HG03280 (cell line): ENCODE measurements at regions not wholly inside any gene's neighbourhood (a gene's known extent, or its start where the extent isn't known, plus 50 kb on each side); places are given as distances from the start of the nearest gene placed in this dataset.
"Not testable (repeated sequence)": the region's sequence is repeated elsewhere in the genome, so short reads cannot be mapped to it uniquely, and the experiment has no call there.

Experiments
- ATAC-seq: cut with Tn5 transposase; IDR thresholded peaks from one replicate; pipeline ENCODE4 v1.9.1; 2021; ENCODE audit warnings: mild to moderate bottlenecking, moderate library complexity; ENCODE audit not compliant: unreplicated experiment

DNA sequence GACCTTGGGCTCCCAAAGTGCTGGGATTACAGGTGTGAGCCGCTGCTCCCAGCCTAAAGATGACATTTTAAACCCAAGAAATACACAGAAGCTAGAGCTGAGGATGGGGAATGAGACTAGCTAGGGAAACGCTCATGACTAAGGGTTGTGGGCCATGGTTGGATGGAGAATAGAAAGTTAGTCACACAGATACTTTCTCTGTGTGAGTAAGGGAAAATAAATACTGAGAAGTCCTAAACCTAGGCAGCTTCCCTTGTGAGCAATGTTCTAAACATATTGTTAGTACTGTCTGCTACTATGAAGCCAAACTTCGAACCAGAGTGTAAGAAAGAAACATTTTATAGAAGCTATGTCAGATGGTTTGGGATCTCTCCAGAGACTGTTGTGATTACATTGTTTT lies 304.8 kb upstream of the STAC start:
- ATAC-seq = no peak

DNA sequence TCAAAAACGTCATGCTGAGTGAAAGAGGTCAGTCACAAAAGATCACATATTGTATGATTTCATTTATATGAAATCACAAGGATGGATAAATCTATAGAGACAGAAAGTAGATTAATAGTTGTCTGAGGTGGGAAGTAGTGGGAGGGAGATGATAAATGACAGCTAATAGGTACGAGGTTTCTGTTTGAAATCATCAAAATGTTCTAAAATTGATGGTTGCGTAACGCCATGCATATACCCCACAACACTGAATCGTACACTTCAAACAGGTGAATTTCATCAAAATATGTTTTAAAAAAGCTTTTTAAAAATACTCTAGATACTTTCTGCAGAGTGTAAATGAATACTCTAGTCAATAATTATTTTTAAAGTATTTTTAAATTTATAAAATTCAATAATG lies 303.0 kb upstream of the STAC start:
- ATAC-seq = no peak

DNA sequence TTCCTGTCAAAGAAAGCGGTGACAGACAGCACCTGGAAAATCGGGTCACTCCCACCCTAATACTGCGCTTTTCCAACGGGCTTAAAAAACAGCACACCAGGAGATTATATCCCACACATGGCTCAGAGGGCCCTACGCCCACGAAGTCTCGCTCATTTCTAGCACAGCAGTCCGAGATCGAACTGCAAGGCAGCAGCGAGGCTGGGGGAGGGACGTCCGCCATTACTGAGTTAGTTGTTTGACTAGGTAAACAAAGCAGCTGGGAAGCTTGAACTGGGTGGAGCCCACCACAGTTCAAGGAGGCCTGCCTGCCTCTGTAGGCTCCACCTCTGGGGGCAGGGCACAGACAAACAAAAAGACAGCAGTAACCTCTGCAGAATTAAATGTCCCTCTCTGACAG lies 297.3 kb upstream of the STAC start:
- ATAC-seq = not testable (repeated sequence)

DNA sequence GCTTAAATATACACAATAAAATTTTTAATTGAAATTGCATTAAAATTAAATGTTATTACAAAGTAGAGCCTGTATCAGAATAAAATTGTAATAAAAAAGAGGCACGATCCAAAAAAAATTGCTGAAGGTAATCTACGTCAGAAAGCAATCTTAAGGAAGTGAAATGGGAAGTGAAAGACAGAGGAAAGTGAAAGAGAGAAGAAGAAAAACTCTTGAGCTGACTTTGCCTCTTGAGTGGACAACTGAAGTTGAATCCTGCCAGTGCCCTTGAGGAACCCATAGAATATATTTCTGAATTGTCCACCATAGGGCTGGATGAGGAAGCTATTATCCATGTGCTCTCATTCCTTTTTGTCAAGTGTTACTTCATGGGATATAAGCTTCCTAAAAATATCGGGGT lies 285.1 kb upstream of the STAC start:
- no peak for ATAC-seq

- ATAC-seq = no peak
These were observed 283.1 kb upstream of the STAC start for GRCh38 chr3:36097209-36097608.

DNA sequence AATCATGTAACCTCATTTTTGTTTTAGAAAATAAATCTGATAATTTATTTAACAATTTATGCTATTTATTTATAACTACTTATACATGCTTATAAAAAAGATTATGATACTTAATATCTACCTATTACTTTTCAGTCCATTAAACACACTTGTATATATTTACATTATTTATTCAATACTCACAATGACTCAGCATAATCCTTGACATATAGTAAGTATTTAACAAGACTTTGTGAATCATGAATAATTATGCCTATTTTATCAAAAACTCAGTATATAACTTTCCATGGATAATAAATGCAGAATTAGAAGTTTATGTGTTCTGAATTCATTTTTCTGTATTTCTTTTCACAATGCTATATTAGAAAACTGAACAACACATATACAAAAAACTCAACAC lies 266.0 kb upstream of the STAC start:
- ATAC-seq = no peak

- ATAC-seq = no peak
These were observed 256.0 kb upstream of the STAC start for GRCh38 chr3:36124118-36124796.

- ATAC-seq = no peak
These were observed 248.1 kb upstream of the STAC start for GRCh38 chr3:36132214-36132613.

- ATAC-seq = no peak
These were observed 244.4 kb upstream of the STAC start for GRCh38 chr3:36135863-36136262.

DNA sequence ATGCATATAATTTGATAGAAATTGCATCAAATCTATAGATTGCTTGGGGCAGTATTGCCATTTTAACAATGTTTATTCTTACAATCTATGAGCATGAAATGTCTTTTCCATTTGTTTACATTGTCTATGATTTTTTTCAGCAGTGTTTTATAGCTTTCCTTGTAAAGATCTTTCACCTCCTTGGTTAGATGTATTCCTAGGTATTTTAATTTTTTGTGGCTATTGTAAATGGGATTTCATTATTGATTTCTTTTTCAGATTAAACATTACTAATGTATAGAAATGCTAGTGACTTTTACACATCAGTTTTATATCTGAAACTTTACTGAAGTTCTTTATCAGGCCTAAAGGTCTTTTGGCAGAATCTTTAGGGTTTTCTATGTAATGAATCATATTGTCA lies 237.6 kb upstream of the STAC start:
- no peak for ATAC-seq

DNA sequence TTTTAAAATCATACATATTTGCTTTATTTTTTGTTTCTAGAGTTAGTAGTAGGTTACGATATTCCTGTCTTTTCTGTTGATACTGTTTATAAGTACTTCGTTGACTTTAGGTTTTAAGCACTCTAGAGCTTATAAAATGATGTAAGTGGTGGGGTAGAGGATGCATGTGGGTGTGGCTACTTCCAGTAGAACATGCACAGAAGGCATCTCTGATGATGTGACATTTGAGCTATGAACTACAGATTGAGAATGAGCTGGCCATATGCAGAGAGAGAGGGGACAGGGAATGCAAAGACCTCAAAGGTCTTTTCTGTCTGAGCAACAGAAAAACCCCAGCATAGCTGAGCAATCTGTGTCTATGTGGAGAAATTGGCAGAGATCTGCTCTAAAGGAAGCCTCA lies 233.9 kb upstream of the STAC start:
- no peak for ATAC-seq

GRCh38 chr3:36147934-36148558 lies 232.3 kb upstream of the STAC start:
- no peak for ATAC-seq

DNA sequence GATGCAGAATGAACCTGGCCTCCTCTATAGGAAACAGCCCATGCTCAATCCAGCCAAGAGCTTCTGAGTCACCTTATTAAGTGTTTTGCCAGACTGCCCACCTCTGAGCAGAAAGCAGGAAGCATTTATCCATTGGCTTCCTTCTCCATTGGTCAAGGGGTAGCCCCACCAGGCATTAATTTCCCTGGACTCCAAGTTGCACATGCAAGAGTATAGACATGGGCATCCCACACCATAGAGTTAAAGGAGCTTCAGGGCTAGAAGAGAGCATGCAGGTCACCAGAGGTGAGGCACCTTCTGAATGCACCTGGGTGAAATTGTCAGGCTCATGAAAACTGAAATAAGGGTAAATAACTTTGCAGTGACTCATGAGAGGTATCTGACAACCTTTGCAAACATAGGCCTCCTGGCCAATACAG lies 230.8 kb upstream of the STAC start:
- no peak for ATAC-seq

GRCh38 chr3:36155515-36155914 lies 224.8 kb upstream of the STAC start:
- no peak for ATAC-seq

DNA sequence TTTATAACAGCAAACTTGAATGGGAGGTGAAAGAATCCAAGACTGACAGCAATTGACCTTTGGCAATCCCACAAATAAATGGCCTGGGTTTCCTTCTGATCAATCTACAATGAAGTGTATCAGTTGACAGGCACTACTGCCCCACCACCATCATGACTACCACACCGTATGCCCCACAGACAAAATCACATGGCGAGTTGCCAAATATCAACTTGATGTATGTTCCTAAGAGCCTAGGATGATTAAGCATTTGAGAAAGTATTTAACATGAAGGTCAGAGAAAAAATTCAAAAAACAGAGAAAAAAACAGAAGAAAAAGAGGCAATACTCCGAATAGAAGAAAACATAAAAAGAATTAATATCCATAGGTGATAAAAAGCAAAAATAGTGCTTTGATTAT lies 215.9 kb upstream of the STAC start:
- no peak for ATAC-seq

DNA sequence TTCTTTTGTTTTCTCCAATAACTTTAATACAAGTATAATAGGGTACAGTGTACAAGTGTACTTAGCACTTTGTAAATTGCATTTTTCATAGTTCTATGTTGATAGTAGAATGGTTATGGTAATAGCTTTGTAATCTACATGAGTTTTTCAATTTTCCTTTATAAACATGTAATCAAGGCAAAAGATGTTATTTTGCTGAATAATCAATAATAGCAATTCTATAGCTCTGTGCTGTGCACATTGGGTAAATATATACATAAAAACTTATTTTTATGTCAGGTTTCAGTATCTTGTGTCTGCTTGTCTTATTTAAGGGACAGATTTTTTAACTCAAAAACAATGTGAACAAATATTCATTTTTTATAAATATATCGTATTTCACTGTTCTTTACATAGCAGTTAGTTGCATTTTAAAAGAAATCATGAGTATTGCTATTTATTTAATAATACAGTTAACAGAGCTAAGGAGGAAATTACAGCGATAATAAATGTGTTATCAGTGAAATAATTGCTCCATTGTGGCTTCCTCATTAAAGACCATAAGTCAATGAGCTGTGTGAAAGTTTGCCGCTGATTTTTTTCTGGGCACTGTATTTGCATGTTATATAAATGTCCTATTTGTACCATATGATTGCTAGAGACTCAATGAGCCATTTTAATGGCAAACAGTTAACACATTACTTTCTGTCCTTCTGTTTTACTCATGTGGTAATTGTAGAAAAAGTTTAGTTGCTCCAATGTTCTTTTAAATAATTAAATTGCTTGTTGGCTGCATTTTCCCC lies 214.6 kb upstream of the STAC start:
- ATAC-seq = no peak

DNA sequence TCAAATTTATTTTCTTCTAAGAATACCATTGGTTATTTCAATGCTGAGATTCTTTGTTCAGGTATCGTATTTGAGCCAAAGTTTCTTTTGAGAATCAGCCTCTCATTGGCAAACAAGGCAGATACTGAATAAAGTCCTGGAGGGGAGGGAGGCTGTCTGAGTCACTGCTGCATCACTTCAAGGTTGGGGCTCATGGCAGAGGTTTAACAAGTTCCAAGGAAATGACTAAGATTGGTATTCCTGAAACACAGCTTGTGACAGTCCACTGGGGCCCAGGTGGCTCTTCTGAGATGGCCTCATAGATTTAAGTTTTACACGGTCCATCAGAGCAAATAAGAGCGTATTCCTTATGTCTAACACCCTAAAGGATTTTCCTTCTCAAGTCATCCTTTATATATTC lies 213.8 kb upstream of the STAC start:
- no peak for ATAC-seq

DNA sequence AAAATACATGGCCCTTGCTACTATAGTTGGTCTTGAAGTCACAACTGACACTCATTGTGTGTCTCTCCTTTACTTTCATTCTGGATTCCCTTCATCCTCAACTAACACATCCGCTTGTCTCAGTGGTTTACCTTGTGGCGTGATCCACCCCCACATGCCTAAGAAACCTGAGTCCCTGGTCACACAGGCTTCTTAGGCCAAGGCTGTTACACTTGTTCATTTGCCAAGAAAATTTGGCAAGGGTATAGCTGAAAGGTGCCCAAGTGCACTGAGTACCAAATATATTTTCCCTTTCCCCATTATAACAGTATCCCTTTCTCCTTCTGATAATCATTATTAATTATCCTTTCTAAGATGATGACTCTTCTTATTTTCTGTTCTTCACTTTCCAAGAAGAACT lies 207.6 kb upstream of the STAC start:
- ATAC-seq = no peak

DNA sequence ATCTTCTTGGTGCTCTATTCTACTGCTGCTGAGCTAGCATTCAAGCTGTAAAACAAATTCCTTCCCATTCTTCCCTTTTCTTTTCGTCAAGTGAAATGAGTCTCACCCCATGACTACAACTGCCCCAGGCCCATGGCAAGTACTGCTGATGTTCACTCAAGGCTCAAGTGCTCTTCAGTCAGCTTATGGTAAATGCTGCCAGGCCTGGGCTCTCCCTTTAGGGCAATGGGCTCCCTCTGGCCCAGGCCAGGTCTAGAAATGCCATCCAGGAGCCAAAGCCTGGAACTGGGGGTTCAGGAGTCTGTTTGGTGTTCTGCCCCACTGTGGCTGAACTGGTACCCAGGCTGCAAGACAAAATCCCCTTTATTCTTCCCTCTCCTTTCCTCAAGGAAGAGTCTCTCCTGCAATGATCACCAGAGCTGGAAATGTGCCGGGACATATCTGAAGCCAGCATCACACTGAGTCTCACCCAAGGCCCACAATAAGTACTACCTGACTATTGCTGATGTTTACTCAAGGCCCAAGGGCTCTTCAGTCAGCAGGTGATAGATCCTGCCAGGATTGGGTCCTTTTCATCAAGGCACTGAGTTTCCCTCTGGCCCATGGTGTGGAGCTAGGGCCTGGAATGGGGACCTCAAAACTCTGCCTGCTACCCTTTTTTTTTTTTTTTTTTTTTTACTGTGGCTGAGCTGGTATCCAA lies 205.0 kb upstream of the STAC start:
- no peak for ATAC-seq

DNA sequence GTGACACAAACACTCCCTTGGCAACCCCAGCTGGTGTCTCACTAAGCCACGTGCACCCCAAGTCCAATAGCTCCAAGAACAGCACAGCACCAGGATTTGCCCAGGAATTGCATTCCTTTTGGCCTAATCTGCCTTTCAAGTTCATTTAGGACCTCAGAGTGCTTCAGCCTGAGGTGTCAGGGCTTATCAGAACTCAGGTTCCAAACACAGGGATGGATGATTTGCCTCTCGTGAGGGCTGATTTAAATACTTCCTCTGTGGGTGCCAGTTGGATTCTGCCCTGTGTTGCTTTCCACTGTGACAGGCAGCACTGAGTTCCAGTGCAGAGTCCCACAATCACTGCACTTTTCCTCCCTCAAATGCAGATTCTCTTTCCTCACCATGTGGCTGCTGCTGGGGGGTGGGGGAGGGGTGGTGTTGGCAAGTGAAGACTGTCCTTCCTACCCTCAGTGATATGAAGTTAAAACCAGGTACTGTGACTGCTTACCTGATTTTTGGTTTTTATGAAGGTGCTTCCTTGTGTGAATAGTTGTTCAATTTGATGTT lies 204.3 kb upstream of the STAC start:
- ATAC-seq = no peak

DNA sequence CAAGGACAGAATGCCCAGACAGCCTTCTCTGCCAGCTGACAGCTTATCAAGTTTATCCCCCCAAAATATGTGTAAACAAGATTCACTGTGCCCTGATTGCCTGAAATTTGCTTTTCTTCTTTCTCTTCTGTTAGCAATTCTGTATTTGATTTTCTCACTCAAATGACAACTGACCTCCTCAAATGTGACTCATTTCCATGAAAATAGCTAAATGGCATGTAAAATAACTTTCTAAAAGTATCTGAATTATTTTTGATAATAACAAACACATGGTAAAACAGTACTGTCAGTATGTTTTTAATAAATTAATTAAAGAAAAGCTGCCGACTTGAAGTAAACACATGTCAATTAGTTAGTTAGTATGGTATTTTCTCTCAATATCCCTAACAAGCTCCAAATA lies 202.3 kb upstream of the STAC start:
- no peak for ATAC-seq
